ENCODE measurements at regions not wholly inside any gene's neighbourhood (a gene's known extent, or its start where the extent isn't known, plus 50 kb on each side); places are given as distances from the start of the nearest gene placed in this dataset.

DNA sequence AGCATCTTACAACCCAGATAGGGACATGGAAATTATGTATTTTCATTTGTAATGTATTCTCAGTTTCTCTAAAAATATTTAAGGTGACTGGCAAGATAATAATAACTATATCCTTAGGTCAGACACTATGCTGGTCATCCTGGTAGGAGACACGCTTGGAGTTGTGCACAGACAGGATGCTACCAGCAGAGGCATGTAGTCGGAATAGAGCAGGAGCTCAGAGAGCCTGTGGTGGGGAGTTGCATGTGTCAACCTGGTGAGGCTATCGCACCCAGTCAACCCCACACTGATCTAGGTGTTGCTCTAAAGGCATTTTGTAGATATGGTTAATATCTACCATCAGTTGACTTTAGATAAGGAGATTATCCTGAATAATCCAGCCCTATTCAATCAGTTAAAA, 318.5 kb downstream of the MIAT start:
- Histone ChIP-seq H3K4me2 (ENCODE audit: low read depth, low read length) (no peak overlapping the region), H3K9ac (ENCODE audit: low read length) (no peak overlapping the region), H3K79me2 (ENCODE audit: low read length) (no peaks in the 10 kb centered on the region), H3F3A (ENCODE audit: insufficient read depth, low read length) (no peaks in the 10 kb centered on the region), H3K27ac (ENCODE audit: low read length) (no peak overlapping the region), H3K36me3 (replicated peaks; ENCODE audit: insufficient read depth, low read length) (no peaks in the 10 kb centered on the region), H3K4me3 (ENCODE audit: low read length) (no peak overlapping the region), H3K27me3 (replicated peaks; ENCODE audit: insufficient read depth, low read length) (peaks cover 37% of the 10 kb centered on the region; the same call in 1 of the 2 replicates), H4K20me1 (ENCODE audit: insufficient read depth, low read length) (no peaks in the 10 kb centered on the region), H2AFZ (ENCODE audit: low read length) (no peak overlapping the region), H3K4me1 (ENCODE audit: low read length) (no peaks in the 10 kb centered on the region), H3K9me2 (replicated peaks; ENCODE audit: insufficient read depth, low read length) (no peaks in the 10 kb centered on the region), H3K9me3 (replicated peaks; ENCODE audit: insufficient read depth, low read length) (no peaks in the 10 kb centered on the region)
- TF ChIP-seq EZH2 (optimal IDR thresholded peaks at IDR 0.05; ENCODE audit: low read depth, low read length) (no peak), CTCF (IDR thresholded peaks at IDR 0.05; ENCODE audit: low read length) (no peak), EZH2phosphoT487 (IDR thresholded peaks at IDR 0.05; ENCODE audit: low read length) (no peak)
- no peak for DNase-seq

DNA sequence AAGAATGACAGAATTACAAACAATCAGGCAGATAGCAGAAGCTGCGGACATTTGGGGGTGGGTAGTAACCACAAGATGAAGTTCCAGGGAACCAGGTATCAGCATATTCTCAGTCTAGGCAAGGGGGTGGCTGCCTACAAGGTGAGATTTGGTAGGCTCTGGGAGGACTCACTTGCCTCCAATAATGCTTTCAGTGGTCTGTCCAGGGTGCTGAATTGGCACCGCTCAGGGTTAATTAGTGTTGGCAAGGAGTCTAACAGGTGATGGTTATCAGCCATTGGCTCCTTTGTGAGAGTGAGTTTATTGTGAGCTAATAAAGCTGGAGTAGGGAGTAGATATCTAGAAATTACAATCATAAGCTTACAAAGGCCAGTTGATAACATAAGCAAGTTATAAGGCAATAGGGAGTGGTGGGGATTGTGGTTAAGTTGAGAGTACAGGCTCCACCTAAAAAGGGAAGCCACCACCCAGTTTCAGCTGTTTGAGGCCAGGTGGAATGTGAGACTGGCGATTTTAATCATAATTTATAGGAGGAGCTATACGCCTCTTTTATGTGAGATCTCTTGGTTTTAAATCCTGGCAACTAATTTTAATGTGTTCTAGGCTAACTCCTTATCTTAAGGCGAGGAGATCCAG, 320.5 kb downstream of the MIAT start:
- Histone ChIP-seq H3K4me2 (ENCODE audit: low read depth, low read length) (no peak overlapping the region), H3K9me2 (replicated peaks; ENCODE audit: insufficient read depth, low read length) (no peaks in the 10 kb centered on the region), H4K20me1 (ENCODE audit: insufficient read depth, low read length) (no peaks in the 10 kb centered on the region), H3K9me3 (replicated peaks; ENCODE audit: insufficient read depth, low read length) (no peaks in the 10 kb centered on the region), H3F3A (ENCODE audit: insufficient read depth, low read length) (no peaks in the 10 kb centered on the region), H3K27me3 (replicated peaks; ENCODE audit: insufficient read depth, low read length) (peaks cover 33% of the 10 kb centered on the region; the same call in 1 of the 2 replicates), H3K4me1 (ENCODE audit: low read length) (no peaks in the 10 kb centered on the region), H3K27ac (ENCODE audit: low read length) (no peak overlapping the region), H3K9ac (ENCODE audit: low read length) (no peak overlapping the region), H2AFZ (ENCODE audit: low read length) (no peak overlapping the region), H3K79me2 (ENCODE audit: low read length) (no peaks in the 10 kb centered on the region), H3K36me3 (replicated peaks; ENCODE audit: insufficient read depth, low read length) (no peaks in the 10 kb centered on the region), H3K4me3 (ENCODE audit: low read length) (no peak overlapping the region)
- no peak for TF ChIP-seq EZH2phosphoT487 (IDR thresholded peaks at IDR 0.05; ENCODE audit: low read length)
- TF ChIP-seq EZH2 (optimal IDR thresholded peaks at IDR 0.05; ENCODE audit: low read depth, low read length): no peak
- no peak for TF ChIP-seq CTCF (IDR thresholded peaks at IDR 0.05; ENCODE audit: low read length)
- DNase-seq: peak; percentile 20

DNA sequence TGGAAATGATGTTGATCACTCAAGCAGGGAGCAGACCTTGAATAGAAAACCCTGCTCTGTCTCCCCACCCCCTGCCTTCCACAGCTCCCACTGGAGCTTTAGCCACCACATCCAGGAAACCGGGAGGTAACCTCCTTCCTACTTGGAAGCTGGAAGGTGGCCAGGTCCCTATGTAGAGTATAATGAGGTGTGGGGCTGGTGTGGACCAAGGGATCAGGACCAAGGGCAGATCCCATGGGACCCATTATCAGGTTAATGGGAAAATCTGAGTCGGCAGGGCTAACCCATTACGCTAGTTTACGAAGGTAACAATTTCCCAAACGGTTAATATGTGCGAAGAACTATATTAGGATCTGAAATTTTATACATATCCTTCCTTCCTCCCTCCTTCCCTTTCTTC, 321.9 kb downstream of the MIAT start:
- no peaks in the 10 kb centered on the region for H3K36me3 ChIP-seq (replicated peaks; ENCODE audit: insufficient read depth, low read length)
- no peak overlapping the region for H3K9ac ChIP-seq (ENCODE audit: low read length)
- no peak overlapping the region for H2AFZ ChIP-seq (ENCODE audit: low read length)
- no peak for DNase-seq
- H3K79me2 ChIP-seq (ENCODE audit: low read length): no peaks in the 10 kb centered on the region
- H4K20me1 ChIP-seq (ENCODE audit: insufficient read depth, low read length): no peaks in the 10 kb centered on the region
- H3K27me3 ChIP-seq (replicated peaks; ENCODE audit: insufficient read depth, low read length): peaks cover 35% of the 10 kb centered on the region; the same call in 1 of the 2 replicates
- no peak overlapping the region for H3K4me3 ChIP-seq (ENCODE audit: low read length)
- H3K4me1 ChIP-seq (ENCODE audit: low read length): no peaks in the 10 kb centered on the region
- TF ChIP-seq CTCF (IDR thresholded peaks at IDR 0.05; ENCODE audit: low read length): no peak
- no peak for TF ChIP-seq EZH2 (optimal IDR thresholded peaks at IDR 0.05; ENCODE audit: low read depth, low read length)
- TF ChIP-seq EZH2phosphoT487 (IDR thresholded peaks at IDR 0.05; ENCODE audit: low read length): no peak
- H3K9me3 ChIP-seq (replicated peaks; ENCODE audit: insufficient read depth, low read length): no peaks in the 10 kb centered on the region
- H3K9me2 ChIP-seq (replicated peaks; ENCODE audit: insufficient read depth, low read length): no peaks in the 10 kb centered on the region
- no peak overlapping the region for H3K4me2 ChIP-seq (ENCODE audit: low read depth, low read length)
- H3F3A ChIP-seq (ENCODE audit: insufficient read depth, low read length): no peaks in the 10 kb centered on the region
- H3K27ac ChIP-seq (ENCODE audit: low read length): no peak overlapping the region

All from MM.1S (cell line).